Mammary epithelial cell (primary cell): ENCODE measurements at regions not wholly inside any gene's neighbourhood (a gene's known extent, or its start where the extent isn't known, plus 50 kb on each side); places are given as distances from the start of the nearest gene placed in this dataset.

Experiments
- EZH2 ChIP-seq: IDR thresholded peaks from 2 replicates; pipeline ENCODE4 v1.6.1; 2012; ENCODE audit warnings: low read length, inconsistent platforms, borderline replicate concordance
- TF ChIP-seq, protein P1 (sequence below), 2 donors: IDR thresholded peaks in 1 of 2; conservative IDR thresholded peaks in 1 of 2; 2 replicates each; pipeline ENCODE4 v1.5.1; 2011 to 2012; ENCODE audit warnings: inconsistent platforms in 2 of 2, low read length in 2 of 2, mild to moderate bottlenecking in 2 of 2, control low read depth in 1 of 2, low read depth in 1 of 2; ENCODE audit not compliant: insufficient read depth in 1 of 2; ENCODE audit errors: extremely low read depth in 1 of 2

DNA sequence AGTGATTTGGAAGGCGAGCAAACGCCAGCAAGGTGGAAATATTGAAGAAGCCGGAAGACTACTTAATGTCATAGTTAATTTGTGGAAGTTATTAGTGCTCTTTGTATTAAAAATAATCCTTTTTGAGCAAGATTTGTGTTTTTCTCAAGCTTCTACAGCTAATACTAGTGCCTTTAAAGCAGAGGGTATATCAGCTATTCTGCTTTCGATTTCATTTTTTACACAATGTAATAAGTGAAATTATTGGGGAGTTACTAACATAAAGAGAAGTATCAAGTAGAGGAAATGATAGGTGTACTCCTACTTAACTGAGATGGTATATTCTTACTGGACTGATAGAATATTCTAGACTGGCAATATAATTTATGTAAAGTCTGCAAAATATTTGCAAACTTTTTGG is 392.4 kb upstream of the DCN start:
- TF ChIP-seq, protein P1, sequence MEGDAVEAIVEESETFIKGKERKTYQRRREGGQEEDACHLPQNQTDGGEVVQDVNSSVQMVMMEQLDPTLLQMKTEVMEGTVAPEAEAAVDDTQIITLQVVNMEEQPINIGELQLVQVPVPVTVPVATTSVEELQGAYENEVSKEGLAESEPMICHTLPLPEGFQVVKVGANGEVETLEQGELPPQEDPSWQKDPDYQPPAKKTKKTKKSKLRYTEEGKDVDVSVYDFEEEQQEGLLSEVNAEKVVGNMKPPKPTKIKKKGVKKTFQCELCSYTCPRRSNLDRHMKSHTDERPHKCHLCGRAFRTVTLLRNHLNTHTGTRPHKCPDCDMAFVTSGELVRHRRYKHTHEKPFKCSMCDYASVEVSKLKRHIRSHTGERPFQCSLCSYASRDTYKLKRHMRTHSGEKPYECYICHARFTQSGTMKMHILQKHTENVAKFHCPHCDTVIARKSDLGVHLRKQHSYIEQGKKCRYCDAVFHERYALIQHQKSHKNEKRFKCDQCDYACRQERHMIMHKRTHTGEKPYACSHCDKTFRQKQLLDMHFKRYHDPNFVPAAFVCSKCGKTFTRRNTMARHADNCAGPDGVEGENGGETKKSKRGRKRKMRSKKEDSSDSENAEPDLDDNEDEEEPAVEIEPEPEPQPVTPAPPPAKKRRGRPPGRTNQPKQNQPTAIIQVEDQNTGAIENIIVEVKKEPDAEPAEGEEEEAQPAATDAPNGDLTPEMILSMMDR (conservative IDR thresholded peaks at IDR 0.05 in 1 of 2, IDR thresholded peaks at IDR 0.05 in 1 of 2; ENCODE audit: extremely low read depth in 1 of 2, insufficient read depth in 1 of 2, low read depth in 1 of 2, low read length in 2 of 2), result no peak
- TF ChIP-seq EZH2, result no peak
